HUES48 (cell line): ENCODE measurements at regions not wholly inside any gene's neighbourhood (a gene's known extent, or its start where the extent isn't known, plus 50 kb on each side); places are given as distances from the start of the nearest gene placed in this dataset.

Experiments
- H3K27ac ChIP-seq: one replicate; pipeline ENCODE4 v1.7.0; 2013; ENCODE audit warnings: low read depth, low read length, inconsistent platforms
- H3K27me3 ChIP-seq: 2 replicates; pipeline ENCODE4 v1.6.1; 2013; ENCODE audit warnings: mild to moderate bottlenecking, low read length; ENCODE audit not compliant: control insufficient read depth, insufficient read depth
- H3K36me3 ChIP-seq: 2 replicates; pipeline ENCODE4 v1.6.1; 2013; ENCODE audit warnings: low read length; ENCODE audit not compliant: control insufficient read depth, insufficient read depth
- H3K4me1 ChIP-seq: 2 replicates; pipeline ENCODE4 v1.6.1; 2013; ENCODE audit warnings: mild to moderate bottlenecking, low read length; ENCODE audit not compliant: control insufficient read depth, insufficient read depth
- H3K4me3 ChIP-seq: 2 replicates; pipeline ENCODE4 v1.5.1; 2013; ENCODE audit warnings: mild to moderate bottlenecking, low read depth, low read length
- H3K9ac ChIP-seq: 2 replicates; pipeline ENCODE4 v1.6.1; 2013; ENCODE audit warnings: mild to moderate bottlenecking, low read depth, low read length, moderate library complexity
- H3K9me3 ChIP-seq: 2 replicates; pipeline ENCODE4 v1.6.1; 2013; ENCODE audit warnings: low read length; ENCODE audit not compliant: control insufficient read depth, insufficient read depth

DNA sequence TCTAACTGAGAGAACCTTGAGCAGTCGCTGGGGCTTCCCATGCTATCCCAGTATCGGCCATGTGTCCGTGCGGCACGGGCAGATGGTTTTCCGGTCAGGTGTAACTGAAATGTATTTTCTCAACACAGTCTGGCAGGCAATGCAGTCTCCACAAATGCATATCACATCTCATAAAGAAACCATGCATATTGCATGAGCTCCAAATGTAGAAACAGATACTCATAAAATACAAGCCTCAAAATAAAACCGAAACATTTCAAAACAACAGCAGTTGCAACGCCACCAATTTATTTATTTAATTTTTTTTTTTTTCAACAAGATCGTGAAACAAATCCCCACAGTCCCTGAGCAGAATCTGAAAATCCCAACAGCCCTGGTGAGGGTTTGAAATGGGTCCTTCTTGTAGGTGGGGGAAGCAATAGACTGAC lies 299.4 kb downstream of the LPIN1 start:
- H3K9ac ChIP-seq: no peak overlapping the region
- H3K9me3 ChIP-seq: no peaks in the 10 kb centered on the region
- no peaks in the 10 kb centered on the region for H3K36me3 ChIP-seq
- peaks cover 3% of the 10 kb centered on the region; the same call in 1 of the 2 replicates for H3K4me1 ChIP-seq
- no peak overlapping the region for H3K27ac ChIP-seq
- H3K27me3 ChIP-seq: no peaks in the 10 kb centered on the region
- H3K4me3 ChIP-seq: no peak overlapping the region

DNA sequence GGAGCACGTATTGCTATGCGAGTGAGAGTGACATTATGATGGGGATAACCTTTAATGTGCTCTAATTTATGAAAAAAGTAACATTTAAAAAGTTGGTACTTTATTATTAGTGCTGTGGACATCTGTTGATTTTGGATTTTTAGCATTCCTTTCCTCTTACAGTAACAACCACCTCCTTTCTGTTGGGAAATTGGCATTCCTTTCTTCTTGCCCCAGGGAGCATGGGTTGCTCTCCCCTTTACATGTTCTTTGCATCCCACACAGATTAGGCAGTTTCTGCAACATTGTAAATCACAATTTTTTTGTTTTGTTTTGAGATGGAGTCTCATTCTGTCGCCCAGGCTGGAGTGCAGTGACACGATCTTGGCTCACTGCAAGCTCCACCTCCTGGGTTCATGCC lies 300.2 kb downstream of the LPIN1 start:
- H3K27me3 ChIP-seq: no peaks in the 10 kb centered on the region
- no peak overlapping the region for H3K4me3 ChIP-seq
- no peak overlapping the region for H3K27ac ChIP-seq
- no peaks in the 10 kb centered on the region for H3K9me3 ChIP-seq
- H3K36me3 ChIP-seq: no peaks in the 10 kb centered on the region
- H3K4me1 ChIP-seq: peaks cover 3% of the 10 kb centered on the region; the same call in 1 of the 2 replicates
- no peak overlapping the region for H3K9ac ChIP-seq

GRCh38 chr2:12047761-12048160 lies 301.3 kb downstream of the LPIN1 start:
- Histone ChIP-seq H3K4me1 (peaks cover 3% of the 10 kb centered on the region; the same call in 1 of the 2 replicates), H3K9me3 (no peaks in the 10 kb centered on the region), H3K27me3 (no peaks in the 10 kb centered on the region), H3K4me3 (no peak overlapping the region), H3K36me3 (no peaks in the 10 kb centered on the region), H3K27ac (no peak overlapping the region), H3K9ac (no peak overlapping the region)

DNA sequence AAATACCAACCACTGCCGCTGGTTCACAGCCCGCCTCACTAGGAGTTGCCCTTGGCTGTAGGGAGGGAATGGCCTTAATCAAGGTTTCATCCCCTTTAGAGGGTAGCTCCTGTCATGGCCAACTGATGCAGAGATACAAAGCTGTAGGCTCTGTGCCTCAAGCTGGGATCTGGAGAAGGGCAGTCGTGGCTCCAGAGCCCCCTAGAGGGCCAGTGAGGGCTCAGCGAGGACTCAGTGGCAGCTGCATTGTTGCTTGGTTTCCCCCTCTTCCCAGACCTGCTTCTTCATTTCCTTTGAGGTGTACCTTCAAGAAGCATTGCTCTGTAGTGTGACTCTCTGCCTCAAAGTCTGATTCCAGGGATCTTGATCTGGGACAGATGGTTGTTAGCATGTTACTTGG lies 302.1 kb downstream of the LPIN1 start:
- H3K9ac ChIP-seq: no peak overlapping the region
- H3K27me3 ChIP-seq: no peaks in the 10 kb centered on the region
- peaks cover 3% of the 10 kb centered on the region; the same call in 1 of the 2 replicates for H3K4me1 ChIP-seq
- no peaks in the 10 kb centered on the region for H3K9me3 ChIP-seq
- no peak overlapping the region for H3K4me3 ChIP-seq
- no peaks in the 10 kb centered on the region for H3K36me3 ChIP-seq
- H3K27ac ChIP-seq: no peak overlapping the region

GRCh38 chr2:12050396-12050795 lies 304.0 kb downstream of the LPIN1 start:
- Histone ChIP-seq H3K4me1 (peaks cover 3% of the 10 kb centered on the region; the same call in 1 of the 2 replicates), H3K27ac (no peak overlapping the region), H3K4me3 (no peak overlapping the region), H3K27me3 (no peaks in the 10 kb centered on the region), H3K36me3 (no peaks in the 10 kb centered on the region), H3K9ac (no peak overlapping the region), H3K9me3 (no peaks in the 10 kb centered on the region)

- H3K4me3 ChIP-seq: no peak overlapping the region
- H3K27ac ChIP-seq: no peak overlapping the region
- H3K9me3 ChIP-seq: no peaks in the 10 kb centered on the region
- H3K4me1 ChIP-seq: peaks cover 3% of the 10 kb centered on the region; the same call in 1 of the 2 replicates
- H3K36me3 ChIP-seq: no peaks in the 10 kb centered on the region
- no peak overlapping the region for H3K9ac ChIP-seq
- no peaks in the 10 kb centered on the region for H3K27me3 ChIP-seq
These were observed 305.4 kb downstream of the LPIN1 start for GRCh38 chr2:12051831-12052230.

GRCh38 chr2:12052796-12053195 lies 306.4 kb downstream of the LPIN1 start:
- H3K4me1 ChIP-seq: peaks cover 10% of the 10 kb centered on the region
- no peaks in the 10 kb centered on the region for H3K9me3 ChIP-seq
- H3K9ac ChIP-seq: no peak overlapping the region
- no peaks in the 10 kb centered on the region for H3K36me3 ChIP-seq
- H3K4me3 ChIP-seq: no peak overlapping the region
- H3K27ac ChIP-seq: no peak overlapping the region
- no peaks in the 10 kb centered on the region for H3K27me3 ChIP-seq

DNA sequence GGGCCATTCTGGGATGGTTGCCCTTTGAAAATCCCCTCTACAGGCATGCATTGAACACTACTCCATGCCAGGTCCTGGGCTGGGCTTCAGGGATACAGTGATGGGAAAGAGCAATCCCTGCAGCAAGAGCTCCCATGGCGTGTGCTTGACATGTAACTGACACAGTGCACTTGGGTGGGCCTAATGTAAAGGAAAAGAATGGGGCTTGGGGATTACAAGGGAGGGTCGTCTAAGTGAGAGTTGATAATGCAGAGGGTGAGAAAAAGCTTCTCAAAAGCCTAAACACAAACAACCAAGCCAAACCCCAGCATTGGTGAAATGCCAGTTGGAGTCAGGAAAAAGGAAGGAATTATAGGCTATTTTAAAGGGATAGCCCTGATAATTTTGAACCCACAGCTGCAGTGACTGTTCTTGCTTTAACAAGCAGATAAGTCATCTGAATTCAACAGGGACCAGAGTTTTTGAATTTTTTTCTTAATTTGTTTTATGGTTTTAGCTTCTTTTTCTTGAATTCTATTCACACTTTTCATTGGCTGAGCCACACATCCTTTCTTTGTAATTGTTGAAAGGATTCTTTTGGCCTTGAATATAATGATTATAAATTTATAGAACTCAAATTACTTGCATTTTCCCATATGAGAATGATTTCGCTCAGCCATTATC lies 308.7 kb downstream of the LPIN1 start:
- Histone ChIP-seq H3K27ac (no peak overlapping the region), H3K4me3 (no peak overlapping the region), H3K9ac (no peak overlapping the region), H3K27me3 (no peaks in the 10 kb centered on the region), H3K36me3 (no peaks in the 10 kb centered on the region), H3K4me1 (peaks cover 10% of the 10 kb centered on the region), H3K9me3 (no peaks in the 10 kb centered on the region)

DNA sequence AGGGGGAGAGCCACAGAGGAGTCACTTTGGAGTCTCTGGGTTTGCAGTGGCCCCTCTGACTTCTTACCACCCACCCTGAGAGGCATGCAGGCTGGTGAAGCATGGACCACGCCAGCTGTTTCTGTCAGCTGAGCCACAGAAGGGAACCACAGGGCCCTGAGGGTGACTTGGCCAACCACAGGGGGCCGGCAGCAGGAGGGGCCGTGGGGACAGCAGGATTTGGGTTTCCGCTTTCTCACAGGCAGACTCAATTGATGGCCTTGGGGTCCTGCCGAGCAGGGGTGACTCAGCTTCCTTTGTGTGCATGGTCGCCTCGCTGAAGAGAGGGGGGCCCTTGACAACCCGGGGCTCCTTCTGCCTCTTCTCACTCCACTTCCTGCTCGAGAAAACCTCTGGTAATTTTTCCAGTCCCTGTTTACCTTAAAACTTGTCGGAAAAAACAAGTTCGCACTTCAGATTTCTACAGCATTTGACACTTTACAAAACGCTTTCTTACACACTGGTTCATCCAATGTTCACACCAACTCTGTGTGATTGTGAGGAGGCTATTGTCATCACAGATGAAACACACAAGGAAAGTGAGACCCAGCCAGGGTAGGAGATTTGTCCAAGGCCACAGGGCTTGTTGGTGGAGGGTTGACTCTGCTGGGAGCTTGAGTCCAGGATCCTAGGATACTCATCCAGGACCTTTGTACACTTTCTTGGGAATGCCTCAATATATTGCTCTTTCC lies 311.2 kb downstream of the LPIN1 start:
- H3K9ac ChIP-seq: no peak overlapping the region
- peaks cover 7% of the 10 kb centered on the region; the same call in 1 of the 2 replicates for H3K4me1 ChIP-seq
- H3K27ac ChIP-seq: no peak overlapping the region
- H3K27me3 ChIP-seq: no peaks in the 10 kb centered on the region
- no peak overlapping the region for H3K4me3 ChIP-seq
- no peaks in the 10 kb centered on the region for H3K9me3 ChIP-seq
- no peaks in the 10 kb centered on the region for H3K36me3 ChIP-seq

GRCh38 chr2:12059616-12060441 lies 313.4 kb downstream of the LPIN1 start:
- Histone ChIP-seq H3K27me3 (no peaks in the 10 kb centered on the region), H3K9me3 (no peaks in the 10 kb centered on the region), H3K4me3 (no peak overlapping the region), H3K36me3 (no peaks in the 10 kb centered on the region), H3K9ac (no peak overlapping the region), H3K4me1 (peaks cover 7% of the 10 kb centered on the region; the same call in 1 of the 2 replicates), H3K27ac (no peak overlapping the region)
